Breast epithelium (tissue), 4 donors: ENCODE measurements at regions not wholly inside any gene's neighbourhood (a gene's known extent, or its start where the extent isn't known, plus 50 kb on each side); places are given as distances from the start of the nearest gene placed in this dataset.

ENCODE experiments used
- DNase-seq, 2 donors: peaks; one replicate each; pipeline ENCODE4 v3.0.0-alpha.2; 2019; ENCODE audit warnings: low spot score in 2 of 2
- H3K27ac ChIP-seq, 2 donors: fragments of 200-600 bp; sonication (generic) in 1 of 2; one replicate each; pipeline ENCODE4 v1.5.1; 2016 to 2019; ENCODE audit warnings: mild to moderate bottlenecking in 1 of 2
- H3K27me3 ChIP-seq, 2 donors: fragments of 200-600 bp; sonication (generic) in 1 of 2; one replicate each; pipeline versions ENCODE4 v1.5.1 to v1.6.0; 2017 to 2019; ENCODE audit warnings: control low read depth in 1 of 2, mild to moderate bottlenecking in 1 of 2
- H3K36me3 ChIP-seq: fragments of 200-600 bp; one replicate; pipeline ENCODE4 v1.5.1; 2019
- H3K4me1 ChIP-seq, 2 donors: fragments of 200-600 bp; sonication (generic); one replicate each; pipeline ENCODE4 v1.5.1; 2016 to 2019; ENCODE audit warnings: control low read depth in 1 of 2
- H3K4me3 ChIP-seq, 3 donors: fragments of 200-600 bp; sonication (generic); 1 replicate in 2 of 3; 2 replicates in 1 of 3; pipeline ENCODE4 v1.5.1; 2016 to 2019; ENCODE audit warnings: mild to moderate bottlenecking in 3 of 3, moderate library complexity in 2 of 3
- H3K9me3 ChIP-seq, 2 donors: fragments of 200-600 bp; sonication (generic) in 1 of 2; one replicate each; pipeline ENCODE4 v1.5.1; 2016 to 2019; ENCODE audit warnings: control low read depth in 1 of 2
- CTCF ChIP-seq, 3 donors: fragments of 450-650 bp; IDR thresholded peaks; one replicate each; pipeline ENCODE4 v1.5.1; 2016 to 2017; ENCODE audit warnings: antibody characterized with exemption in 3 of 3, mild to moderate bottlenecking in 3 of 3, moderate library complexity in 3 of 3
- POLR2A ChIP-seq: fragments of 450-650 bp; IDR thresholded peaks from one replicate; pipeline ENCODE4 v1.6.1; 2016; ENCODE audit warnings: antibody characterized with exemption, mild to moderate bottlenecking, moderate library complexity
- POLR2AphosphoS5 ChIP-seq, 3 donors: sonication (generic); formaldehyde crosslinking; IDR thresholded peaks; one replicate each; pipeline ENCODE4 v1.6.1; 2017; ENCODE audit warnings: antibody characterized with exemption in 3 of 3
- intact Hi-C: fragments of 100-400 bp; cut with DNase I; formaldehyde crosslinking; loops from one replicate; pipeline ENCODE4 v1.15.1; 2023; ENCODE audit warnings: low total_unique reads

- Histone ChIP-seq H3K27me3 (no peaks in the 10 kb centered on the region), H3K36me3 (no peaks in the 10 kb centered on the region), H3K4me3 (no peak overlapping the region), H3K27ac (no peak overlapping the region), H3K4me1 (no peaks in the 10 kb centered on the region), H3K9me3 (no peaks in the 10 kb centered on the region)
- TF ChIP-seq CTCF (IDR thresholded peaks at IDR 0.05), result no peak
- TF ChIP-seq POLR2A, result no peak
- TF ChIP-seq POLR2AphosphoS5 (IDR thresholded peaks at IDR 0.05), result no peak
- intact Hi-C loops, result no loop called here
- no peak for DNase-seq
Observed at GRCh38 chr14:71610797-71611196, 321.4 kb upstream of the RGS6 start.

- Histone ChIP-seq H3K4me3 (no peak overlapping the region), H3K27me3 (no peaks in the 10 kb centered on the region), H3K36me3 (no peaks in the 10 kb centered on the region), H3K27ac (no peak overlapping the region), H3K4me1 (no peaks in the 10 kb centered on the region), H3K9me3 (no peaks in the 10 kb centered on the region)
- DNase-seq, result no peak
- intact Hi-C loops, result no loop called here
- TF ChIP-seq POLR2A (no peak), CTCF (IDR thresholded peaks at IDR 0.05) (no peak), POLR2AphosphoS5 (IDR thresholded peaks at IDR 0.05) (no peak)
Observed at GRCh38 chr14:71613168-71613567, 319.1 kb upstream of the RGS6 start.

GRCh38 chr14:71616013-71616412 is 316.2 kb upstream of the RGS6 start:
- Histone ChIP-seq H3K27me3 (no peaks in the 10 kb centered on the region), H3K4me3 (no peak overlapping the region)
- intact Hi-C loops, result no loop called here

GRCh38 chr14:71618047-71618446 is 314.2 kb upstream of the RGS6 start:
- no peaks in the 10 kb centered on the region for H3K9me3 ChIP-seq
- no peak for DNase-seq
- no peak overlapping the region for H3K4me3 ChIP-seq
- no peak overlapping the region for H3K27ac ChIP-seq
- intact Hi-C loops, result no loop called here
- no peaks in the 10 kb centered on the region for H3K27me3 ChIP-seq
- TF ChIP-seq POLR2AphosphoS5 (IDR thresholded peaks at IDR 0.05), result no peak
- TF ChIP-seq POLR2A, result no peak
- no peak for TF ChIP-seq CTCF (IDR thresholded peaks at IDR 0.05)
- no peaks in the 10 kb centered on the region for H3K4me1 ChIP-seq
- H3K36me3 ChIP-seq, result no peaks in the 10 kb centered on the region

More at GRCh38 chr14:71616013-71616412, 316.2 kb upstream of the RGS6 start:
- no peaks in the 10 kb centered on the region for H3K36me3 ChIP-seq
- H3K27ac ChIP-seq, result no peak overlapping the region
- no peak for TF ChIP-seq POLR2A
- no peak for TF ChIP-seq POLR2AphosphoS5 (IDR thresholded peaks at IDR 0.05)
- TF ChIP-seq CTCF (IDR thresholded peaks at IDR 0.05), result no peak
- no peaks in the 10 kb centered on the region for H3K4me1 ChIP-seq
- H3K9me3 ChIP-seq, result no peaks in the 10 kb centered on the region
- no peak for DNase-seq

- no peak overlapping the region for H3K27ac ChIP-seq
- no peaks in the 10 kb centered on the region for H3K4me1 ChIP-seq
- intact Hi-C loops, result no loop called here
- no peak overlapping the region for H3K4me3 ChIP-seq
- H3K36me3 ChIP-seq, result no peaks in the 10 kb centered on the region
- no peaks in the 10 kb centered on the region for H3K9me3 ChIP-seq
- no peaks in the 10 kb centered on the region for H3K27me3 ChIP-seq
- TF ChIP-seq POLR2AphosphoS5 (IDR thresholded peaks at IDR 0.05), result no peak
- no peak for TF ChIP-seq CTCF (IDR thresholded peaks at IDR 0.05)
- TF ChIP-seq POLR2A, result no peak
- DNase-seq, result no peak
Observed at GRCh38 chr14:71618716-71619115, 313.5 kb upstream of the RGS6 start.
